Left ventricle myocardium superior (tissue), 1 donor: ENCODE measurements at regions not wholly inside any gene's neighbourhood (a gene's known extent, or its start where the extent isn't known, plus 50 kb on each side); places are given as distances from the start of the nearest gene placed in this dataset.
A peak's percentile ranks its signal among the peaks of the same experiment; 100 is the strongest.
"Not testable (repeated sequence)": the region's sequence is repeated elsewhere in the genome, so short reads cannot be mapped to it uniquely, and the experiment has no call there.

ENCODE experiments used
- ATAC-seq: fragments of 200-7000 bp; cut with Tn5 transposase; one replicate; pipeline ENCODE4 v1.9.1; 2020; ENCODE audit warnings: mild to moderate bottlenecking, moderate library complexity
- DNase-seq: peaks from one replicate; pipeline ENCODE4 v3.0.0-alpha.2; 2020
- intact Hi-C: fragments of 100-400 bp; cut with micrococcal nuclease; formaldehyde crosslinking; loops from one replicate; pipeline ENCODE4 v1.11.0; 2022
- donor health status: DM: no; HTN: yes; CAD: no; lungs with severe emphysema.

- no peak for DNase-seq
- intact Hi-C loops, result no loop called here
- no peak for ATAC-seq
Observed at GRCh38 chr2:11065833-11066485, 89.3 kb upstream of the SLC66A3 start.

GRCh38 chr2:11067221-11068078 lies 87.8 kb upstream of the SLC66A3 start:
- intact Hi-C loops, result no loop called here
- no peak for DNase-seq
- ATAC-seq, result no peak

- ATAC-seq (no peak), DNase-seq (no peak)
- intact Hi-C loops, result no loop called here
Observed at GRCh38 chr2:11068079-11068741, 87.1 kb upstream of the SLC66A3 start.

GRCh38 chr2:11068856-11069526 lies 86.3 kb upstream of the SLC66A3 start:
- intact Hi-C loops, result no loop called here
- no peak for DNase-seq
- ATAC-seq, result no peak

DNA sequence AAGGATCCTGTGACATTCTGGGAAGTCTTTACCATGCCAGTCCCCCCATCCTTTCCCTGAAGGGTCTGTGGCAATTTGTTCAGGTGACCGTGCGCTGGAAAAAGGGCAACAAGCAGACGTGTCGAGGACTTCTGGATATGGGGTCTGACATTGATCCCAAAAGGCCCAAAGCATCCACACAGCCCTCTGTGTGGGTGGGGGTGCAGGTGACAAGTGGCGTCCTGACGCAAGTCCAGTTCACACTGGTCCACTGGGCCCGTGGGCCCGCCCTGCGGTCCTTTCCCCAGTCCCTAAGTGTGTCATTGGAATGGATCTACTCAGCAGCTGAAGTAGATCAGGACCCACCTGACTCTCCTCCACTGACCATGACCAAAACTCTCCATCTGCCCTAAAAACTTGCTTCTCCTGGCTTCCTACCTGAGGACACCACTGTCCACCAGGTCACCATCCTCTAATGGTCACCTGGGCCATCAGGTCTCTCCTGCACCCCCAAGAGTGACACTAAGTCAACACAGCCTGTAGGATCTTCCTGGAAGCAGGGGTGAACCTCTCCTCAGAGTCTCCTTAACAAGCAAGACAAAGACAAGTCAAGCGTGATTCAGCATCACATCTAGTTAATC lies 85.6 kb upstream of the SLC66A3 start:
- no peak for DNase-seq
- ATAC-seq, result no peak
- intact Hi-C loops, result no loop called here

DNA sequence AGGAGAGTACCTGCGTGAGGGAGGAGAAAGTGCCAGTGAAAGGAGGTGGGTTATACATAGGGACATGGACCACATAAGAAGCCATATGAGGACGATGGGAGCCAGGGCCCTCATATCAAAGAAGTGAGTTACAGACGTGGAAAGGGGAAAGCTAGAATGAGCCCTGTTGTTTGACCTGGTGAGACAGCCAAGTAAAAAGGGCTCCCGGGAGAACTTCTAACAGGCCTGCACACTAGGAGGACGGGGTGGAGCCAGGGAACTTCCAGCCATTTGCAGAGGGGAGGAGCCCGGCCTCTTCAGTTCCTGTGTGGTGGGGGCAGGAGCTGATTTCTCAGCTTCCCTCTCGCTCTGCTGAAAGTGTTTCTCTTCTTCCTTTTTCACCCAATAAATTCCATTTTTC lies 84.1 kb upstream of the SLC66A3 start:
- ATAC-seq (peak; percentile 66), DNase-seq (peak; percentile 48)
- intact Hi-C loops, result no loop called here

- ATAC-seq (no peak), DNase-seq (no peak)
- intact Hi-C loops, result no loop called here
Observed at GRCh38 chr2:11071939-11072338, 83.3 kb upstream of the SLC66A3 start.

DNA sequence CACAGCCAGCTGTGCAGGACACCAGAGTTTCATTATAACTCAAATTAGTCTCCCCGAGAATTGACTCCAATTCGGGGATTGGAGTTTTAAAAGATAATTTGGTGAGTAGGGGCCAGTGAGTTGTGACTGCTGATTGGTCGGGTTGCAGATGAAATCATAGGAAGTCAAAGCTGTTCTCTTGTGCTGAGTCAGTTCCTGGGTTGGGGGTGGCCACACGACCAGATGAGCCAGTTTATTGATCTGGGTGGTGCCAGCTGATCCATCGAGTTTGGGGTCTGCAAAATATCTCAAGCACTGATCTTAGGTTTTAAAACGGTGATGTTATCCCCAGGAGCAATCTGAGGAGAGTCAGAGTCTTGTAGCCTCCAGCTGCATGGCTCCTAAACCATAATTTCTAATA lies 82.7 kb upstream of the SLC66A3 start:
- ATAC-seq (no peak), DNase-seq (no peak)
- intact Hi-C loops, result no loop called here

DNA sequence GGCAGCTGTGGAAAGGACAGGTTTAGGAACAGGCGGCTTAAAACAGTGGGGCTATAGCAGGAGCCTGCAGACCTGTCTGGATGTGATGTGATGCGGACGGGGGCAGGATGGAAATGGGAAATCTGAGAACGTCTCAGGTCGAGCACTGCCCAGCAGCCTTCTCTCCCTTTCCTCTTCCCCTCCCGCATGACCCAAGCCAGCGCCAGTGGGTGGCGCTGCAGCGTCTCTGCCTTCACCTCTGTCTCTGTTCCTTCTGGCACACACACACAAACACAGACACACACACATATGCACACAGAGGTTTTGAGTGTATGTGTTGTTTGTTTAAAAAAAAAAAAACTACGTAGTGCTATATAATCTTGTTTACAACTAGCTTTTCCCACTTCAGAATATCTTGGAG lies 82.0 kb upstream of the SLC66A3 start:
- ATAC-seq (no peak), DNase-seq (peak; percentile 49)
- intact Hi-C loops, result no loop called here

GRCh38 chr2:11073776-11074175 lies 81.5 kb upstream of the SLC66A3 start:
- DNase-seq, result no peak
- ATAC-seq, result no peak
- intact Hi-C loops, result no loop called here

DNA sequence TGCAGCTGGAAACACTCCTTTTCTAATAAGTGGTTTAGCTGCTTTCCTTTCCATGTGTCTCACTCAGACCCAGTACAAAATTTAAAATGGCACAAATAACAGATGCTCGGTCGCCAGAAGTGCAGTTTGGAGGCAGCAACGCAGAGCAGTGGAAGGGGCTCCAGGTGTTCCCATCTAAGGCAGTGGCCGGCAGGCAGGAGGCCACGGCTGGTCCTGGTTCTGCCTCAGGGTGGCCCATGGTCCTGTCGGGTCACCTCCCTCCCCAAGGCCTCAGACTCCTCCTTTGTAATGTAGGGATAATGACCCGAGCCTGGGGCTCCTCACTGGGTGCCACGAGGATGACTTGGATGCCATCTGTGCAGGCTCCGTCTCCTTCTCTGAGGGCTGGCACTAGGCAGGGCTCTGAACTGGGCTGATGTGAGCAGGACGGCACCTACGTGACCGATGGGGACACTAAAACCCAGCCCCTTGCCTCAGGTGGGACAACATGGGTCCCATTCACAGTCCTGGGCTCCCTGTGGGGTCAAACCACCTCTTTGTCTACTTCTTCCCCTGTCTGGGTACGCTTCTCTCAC lies 80.9 kb upstream of the SLC66A3 start:
- no peak for DNase-seq

GRCh38 chr2:11075221-11075620 lies 80.0 kb upstream of the SLC66A3 start:
- no peak for ATAC-seq
- intact Hi-C loops, result no loop called here
- DNase-seq, result no peak

More for the DNA sequence above, 80.9 kb upstream of the SLC66A3 start:
- intact Hi-C loops, result no loop called here
- no peak for ATAC-seq

- intact Hi-C loops, result no loop called here
- ATAC-seq (no peak), DNase-seq (no peak)
Observed at GRCh38 chr2:11077411-11077810, 77.9 kb upstream of the SLC66A3 start.

DNA sequence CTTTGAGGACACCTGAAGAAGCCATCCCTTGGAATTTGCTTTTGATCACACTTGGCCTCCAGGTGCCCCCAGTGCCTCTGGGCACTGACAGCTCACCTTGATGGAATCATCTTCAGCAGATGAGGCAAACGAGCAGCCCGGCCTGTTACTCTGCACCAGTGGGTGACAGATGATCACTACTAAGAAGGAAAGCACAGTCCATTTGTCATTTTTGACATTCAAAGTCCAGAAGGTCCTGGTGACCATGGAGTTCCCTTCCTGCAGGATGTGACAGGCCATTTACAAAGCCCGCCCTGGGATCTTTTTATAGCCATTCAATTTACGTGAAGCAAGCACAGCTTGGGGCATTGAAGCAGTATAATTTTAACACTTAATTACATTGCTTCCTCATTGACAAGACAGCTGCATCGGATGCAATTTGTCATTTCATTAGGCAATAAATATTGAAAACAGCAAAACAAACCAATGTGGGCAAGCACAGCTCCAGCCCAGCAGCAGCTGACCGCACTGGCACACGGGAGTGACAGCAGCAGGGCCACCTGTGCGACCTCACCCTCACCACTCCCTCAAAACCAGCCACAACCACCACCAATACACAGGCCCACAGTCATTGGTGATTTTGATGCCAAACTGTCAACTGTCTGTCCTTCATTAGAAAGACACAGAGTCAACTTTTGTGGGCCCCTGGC lies 76.0 kb upstream of the SLC66A3 start:
- ATAC-seq (no peak), DNase-seq (no peak)
- intact Hi-C loops, result no loop called here

DNA sequence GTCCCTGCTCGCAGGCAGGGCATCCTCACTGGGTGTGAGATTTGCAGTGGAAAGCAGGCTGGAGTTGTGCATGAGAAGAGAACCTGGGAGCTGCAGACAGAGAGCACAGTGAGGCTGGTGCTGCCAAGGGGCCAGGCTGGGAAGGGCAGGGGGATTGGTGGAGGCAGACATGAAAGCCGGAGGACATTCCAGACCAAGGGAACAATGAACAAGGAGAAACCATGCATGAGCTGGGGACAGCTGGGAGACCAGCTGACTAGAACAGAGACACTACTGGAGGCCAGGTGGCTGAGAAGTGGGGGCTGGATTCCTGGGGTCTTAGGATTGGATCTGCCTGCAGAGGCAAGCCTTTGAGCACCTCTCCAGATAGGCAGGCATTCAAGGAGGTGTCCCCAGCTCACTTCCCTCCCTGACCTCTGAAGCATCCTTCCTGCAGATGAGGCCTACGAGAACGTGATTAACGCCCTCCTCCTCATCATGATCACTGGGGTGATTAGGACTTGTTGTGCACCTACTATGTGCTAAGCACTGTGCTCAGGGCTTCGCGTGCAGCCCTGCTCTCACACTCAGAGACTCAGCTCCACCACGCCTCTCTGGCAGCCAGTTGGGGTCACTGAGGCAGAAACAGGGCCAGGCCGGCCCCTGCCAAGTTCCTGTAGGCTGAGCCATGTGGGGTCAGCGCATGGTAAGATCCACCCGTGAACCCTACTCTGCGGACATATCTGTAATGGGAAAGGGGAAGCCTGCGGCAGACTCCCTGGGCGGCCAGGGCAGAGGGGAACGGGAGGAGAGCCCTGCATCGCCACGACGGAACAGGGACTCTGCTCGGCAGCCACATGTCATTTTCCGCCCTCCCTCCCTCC lies 74.8 kb upstream of the SLC66A3 start:
- no peak for DNase-seq
- no peak for ATAC-seq
- intact Hi-C loops, result no loop called here

DNA sequence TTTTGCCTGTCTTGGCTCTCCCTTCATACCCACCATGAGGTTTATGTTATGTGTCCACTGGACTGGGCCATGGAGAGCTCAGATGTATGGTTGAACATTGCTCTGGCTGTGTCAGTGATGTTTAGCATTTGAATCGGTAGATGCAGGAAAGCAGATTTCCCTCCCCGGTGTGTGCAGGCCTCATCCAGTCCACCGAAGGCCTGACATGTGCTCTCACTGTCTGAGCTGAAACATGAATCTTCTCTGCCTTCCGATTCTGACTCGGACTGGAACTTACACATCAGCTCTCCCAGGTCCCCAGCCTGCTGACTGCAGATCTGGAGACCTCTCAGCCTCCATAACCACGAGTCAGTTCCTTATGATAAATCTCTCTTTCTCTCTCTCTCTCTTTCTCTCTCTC lies 72.4 kb upstream of the SLC66A3 start:
- DNase-seq (no peak), ATAC-seq (no peak)
- intact Hi-C loops, result no loop called here

- DNase-seq, intact Hi-C loops, ATAC-seq: not testable (repeated sequence)
Observed at GRCh38 chr2:11088821-11089220, 66.4 kb upstream of the SLC66A3 start.

DNA sequence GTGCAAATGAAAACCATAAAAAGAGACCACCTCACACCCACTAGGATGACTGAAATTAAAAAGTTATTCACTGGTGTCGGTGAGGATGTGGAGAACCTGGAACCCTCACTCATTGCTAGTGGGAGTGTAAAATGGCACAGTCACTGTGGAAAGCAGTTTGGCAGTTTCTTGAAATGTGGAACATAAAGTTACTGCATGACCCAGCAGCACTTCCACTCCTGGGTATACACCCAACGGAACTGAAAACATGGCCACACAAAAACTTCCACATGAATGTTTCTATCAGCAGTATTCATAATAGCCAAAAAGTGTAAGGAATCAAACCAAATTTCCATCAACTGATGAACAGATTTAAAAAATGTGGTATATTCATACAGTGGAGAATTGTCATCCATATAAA lies 65.1 kb upstream of the SLC66A3 start:
- DNase-seq (no peak), ATAC-seq (no peak)
- intact Hi-C loops, result no loop called here
